ENCODE measurements at regions not wholly inside any gene's neighbourhood (a gene's known extent, or its start where the extent isn't known, plus 50 kb on each side); places are given as distances from the start of the nearest gene placed in this dataset.
A peak's percentile ranks its signal among the peaks of the same experiment; 100 is the strongest.

- 72 to 73% methylated on average over 3 of the region's 3 CpGs for WGBS, 2 donors
- no peaks in the 10 kb centered on the region for H3K27me3 ChIP-seq
- H3K36me3 ChIP-seq (replicated peaks in 1 of 2; ENCODE audit: insufficient read depth in 1 of 2, low read depth in 2 of 2) = no peaks in the 10 kb centered on the region
- no peak overlapping the region for H3K27ac ChIP-seq
- no peaks in the 10 kb centered on the region for H3K9me3 ChIP-seq
- H3K4me3 ChIP-seq = no peak overlapping the region
- ATAC-seq = no peak
- intact Hi-C loops (cut with DNase I) = no loop called here
- H3K4me1 ChIP-seq = no peaks in the 10 kb centered on the region
- TF ChIP-seq, protein P1, sequence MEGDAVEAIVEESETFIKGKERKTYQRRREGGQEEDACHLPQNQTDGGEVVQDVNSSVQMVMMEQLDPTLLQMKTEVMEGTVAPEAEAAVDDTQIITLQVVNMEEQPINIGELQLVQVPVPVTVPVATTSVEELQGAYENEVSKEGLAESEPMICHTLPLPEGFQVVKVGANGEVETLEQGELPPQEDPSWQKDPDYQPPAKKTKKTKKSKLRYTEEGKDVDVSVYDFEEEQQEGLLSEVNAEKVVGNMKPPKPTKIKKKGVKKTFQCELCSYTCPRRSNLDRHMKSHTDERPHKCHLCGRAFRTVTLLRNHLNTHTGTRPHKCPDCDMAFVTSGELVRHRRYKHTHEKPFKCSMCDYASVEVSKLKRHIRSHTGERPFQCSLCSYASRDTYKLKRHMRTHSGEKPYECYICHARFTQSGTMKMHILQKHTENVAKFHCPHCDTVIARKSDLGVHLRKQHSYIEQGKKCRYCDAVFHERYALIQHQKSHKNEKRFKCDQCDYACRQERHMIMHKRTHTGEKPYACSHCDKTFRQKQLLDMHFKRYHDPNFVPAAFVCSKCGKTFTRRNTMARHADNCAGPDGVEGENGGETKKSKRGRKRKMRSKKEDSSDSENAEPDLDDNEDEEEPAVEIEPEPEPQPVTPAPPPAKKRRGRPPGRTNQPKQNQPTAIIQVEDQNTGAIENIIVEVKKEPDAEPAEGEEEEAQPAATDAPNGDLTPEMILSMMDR (IDR thresholded peaks at IDR 0.05) = no peak
- no peak for TF ChIP-seq POLR2A (IDR thresholded peaks at IDR 0.05)
- no peak for DNase-seq
Observed at GRCh38 chr5:153901449-153901848, 137.3 kb downstream of the FAM114A2 start.

DNA sequence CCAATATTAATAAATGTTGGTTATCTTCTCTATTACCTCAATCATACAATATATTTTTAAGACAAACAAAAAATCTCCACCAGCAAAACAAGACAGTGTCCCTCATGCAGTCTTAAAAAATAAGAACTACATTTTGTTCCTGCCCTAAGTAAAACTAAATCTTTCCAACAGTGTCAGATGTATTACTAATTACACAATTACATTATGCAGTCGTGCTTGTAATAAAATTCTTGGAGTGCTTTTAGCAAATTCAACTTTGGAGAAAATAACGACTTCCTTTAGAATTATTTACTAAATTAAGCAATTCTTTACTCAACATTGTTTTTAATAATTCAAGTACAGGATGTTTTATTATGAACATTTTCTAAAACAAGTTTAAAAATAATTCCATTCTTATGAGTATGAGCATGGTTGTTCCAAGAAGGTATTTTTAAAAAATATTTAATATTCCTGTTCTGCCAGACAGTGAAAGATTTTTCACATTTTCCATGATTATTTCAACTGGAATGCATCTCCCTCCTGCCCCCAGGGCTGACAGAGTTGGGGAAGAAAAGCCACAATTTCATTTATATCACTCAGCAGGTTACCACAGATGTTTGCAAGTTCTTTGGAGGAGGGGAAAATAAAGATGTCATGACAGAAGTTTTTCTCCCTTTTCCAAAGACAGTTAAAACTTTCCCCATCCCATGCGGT lies 137.9 kb downstream of the FAM114A2 start:
- TF ChIP-seq POLR2A (IDR thresholded peaks at IDR 0.05) = no peak
- TF ChIP-seq, protein P1 (IDR thresholded peaks at IDR 0.05) = no peak
- no peaks in the 10 kb centered on the region for H3K27me3 ChIP-seq
- ATAC-seq (peak; percentile 24), DNase-seq (no peak)
- no peak overlapping the region for H3K4me3 ChIP-seq
- no peaks in the 10 kb centered on the region for H3K9me3 ChIP-seq
- H3K27ac ChIP-seq = no peak overlapping the region
- WGBS, 2 donors = 41 to 45% methylated on average over 3 of the region's 3 CpGs
- H3K4me1 ChIP-seq = no peaks in the 10 kb centered on the region
- no peaks in the 10 kb centered on the region for H3K36me3 ChIP-seq (replicated peaks in 1 of 2; ENCODE audit: insufficient read depth in 1 of 2, low read depth in 2 of 2)
- intact Hi-C loops (cut with DNase I) = no loop called here

DNA sequence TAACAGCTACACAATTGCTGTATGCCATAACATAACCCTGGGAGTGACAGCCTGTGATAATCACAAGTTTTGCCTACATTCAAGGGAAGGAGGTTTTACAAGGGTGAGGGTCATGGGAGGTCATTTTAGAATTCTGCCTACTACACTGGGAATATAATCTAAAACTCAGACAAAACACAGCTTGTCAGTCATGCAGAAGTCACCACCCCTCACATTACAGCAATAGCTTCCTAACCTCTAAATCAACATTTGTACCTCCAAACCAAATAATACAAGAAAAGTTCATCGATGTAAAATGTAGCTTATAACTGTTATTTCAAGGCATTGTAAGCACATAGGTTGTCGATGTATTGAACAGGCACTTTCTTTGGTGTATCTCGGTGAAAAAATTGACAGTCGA lies 139.0 kb downstream of the FAM114A2 start:
- WGBS, 2 donors = 74 to 78% methylated on average over 4 of the region's 4 CpGs
- TF ChIP-seq, protein P1 (IDR thresholded peaks at IDR 0.05) = no peak
- no peak for TF ChIP-seq POLR2A (IDR thresholded peaks at IDR 0.05)
- H3K9me3 ChIP-seq = no peaks in the 10 kb centered on the region
- DNase-seq = no peak
- intact Hi-C loops (cut with DNase I) = no loop called here
- H3K27ac ChIP-seq = no peak overlapping the region
- no peaks in the 10 kb centered on the region for H3K4me1 ChIP-seq
- no peaks in the 10 kb centered on the region for H3K27me3 ChIP-seq
- H3K4me3 ChIP-seq = no peak overlapping the region
- H3K36me3 ChIP-seq (replicated peaks in 1 of 2; ENCODE audit: insufficient read depth in 1 of 2, low read depth in 2 of 2) = no peaks in the 10 kb centered on the region
- ATAC-seq = no peak

- no peaks in the 10 kb centered on the region for H3K4me1 ChIP-seq
- H3K27me3 ChIP-seq = no peaks in the 10 kb centered on the region
- ATAC-seq (no peak), DNase-seq (peak in 1 of 4 donors; percentile 11)
- intact Hi-C loops (cut with DNase I) = no loop called here
- no peak for TF ChIP-seq POLR2A (IDR thresholded peaks at IDR 0.05)
- TF ChIP-seq, protein P1 (IDR thresholded peaks at IDR 0.05) = no peak
- H3K9me3 ChIP-seq = no peaks in the 10 kb centered on the region
- H3K36me3 ChIP-seq (replicated peaks in 1 of 2; ENCODE audit: insufficient read depth in 1 of 2, low read depth in 2 of 2) = no peaks in the 10 kb centered on the region
- no peak overlapping the region for H3K4me3 ChIP-seq
- H3K27ac ChIP-seq = no peak overlapping the region
Observed at GRCh38 chr5:153896701-153897100, 142.0 kb downstream of the FAM114A2 start.

GRCh38 chr5:153896117-153896516 lies 142.6 kb downstream of the FAM114A2 start:
- Histone ChIP-seq H3K4me3 (no peak overlapping the region), H3K27ac (no peak overlapping the region), H3K9me3 (no peaks in the 10 kb centered on the region), H3K36me3 (replicated peaks in 1 of 2; ENCODE audit: insufficient read depth in 1 of 2, low read depth in 2 of 2) (no peaks in the 10 kb centered on the region), H3K4me1 (no peaks in the 10 kb centered on the region), H3K27me3 (no peaks in the 10 kb centered on the region)
- WGBS, 2 donors = 56 to 69% methylated on average over 2 of the region's 2 CpGs
- TF ChIP-seq, protein P1 (IDR thresholded peaks at IDR 0.05) = no peak
- TF ChIP-seq POLR2A (IDR thresholded peaks at IDR 0.05) = no peak
- ATAC-seq (no peak), DNase-seq (no peak)
- intact Hi-C loops (cut with DNase I) = no loop called here

Measured in body of pancreas (tissue), 4 donors.